GM18502 (cell line): ENCODE measurements at regions not wholly inside any gene's neighbourhood (a gene's known extent, or its start where the extent isn't known, plus 50 kb on each side); places are given as distances from the start of the nearest gene placed in this dataset.
A peak's percentile ranks its signal among the peaks of the same experiment; 100 is the strongest.

Experiments used
- ATAC-seq: cut with Tn5 transposase; IDR thresholded peaks from one replicate; pipeline ENCODE4 v1.9.1; 2021; ENCODE audit warnings: mild to moderate bottlenecking; ENCODE audit not compliant: unreplicated experiment, poor library complexity

DNA sequence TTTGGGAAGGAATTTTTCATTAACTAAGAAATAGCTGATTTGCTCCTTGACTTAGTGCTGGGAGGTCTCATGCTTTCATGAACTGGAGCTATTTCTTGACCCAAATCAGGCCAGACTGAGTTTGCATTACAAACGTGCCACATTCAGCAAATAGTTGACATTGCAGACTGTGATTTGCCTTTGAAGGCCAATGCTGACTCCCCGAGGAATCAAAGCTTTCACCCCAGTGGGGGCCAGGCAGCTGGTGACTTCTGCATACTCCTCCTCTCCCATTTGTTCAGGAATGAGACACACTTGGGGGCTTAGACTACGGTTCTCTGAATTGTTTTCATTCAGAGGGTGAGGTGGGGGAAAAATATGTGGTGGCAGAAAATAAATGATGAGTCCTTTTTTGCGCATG, 111.0 kb upstream of the JAZF1 start:
- ATAC-seq = no peak

DNA sequence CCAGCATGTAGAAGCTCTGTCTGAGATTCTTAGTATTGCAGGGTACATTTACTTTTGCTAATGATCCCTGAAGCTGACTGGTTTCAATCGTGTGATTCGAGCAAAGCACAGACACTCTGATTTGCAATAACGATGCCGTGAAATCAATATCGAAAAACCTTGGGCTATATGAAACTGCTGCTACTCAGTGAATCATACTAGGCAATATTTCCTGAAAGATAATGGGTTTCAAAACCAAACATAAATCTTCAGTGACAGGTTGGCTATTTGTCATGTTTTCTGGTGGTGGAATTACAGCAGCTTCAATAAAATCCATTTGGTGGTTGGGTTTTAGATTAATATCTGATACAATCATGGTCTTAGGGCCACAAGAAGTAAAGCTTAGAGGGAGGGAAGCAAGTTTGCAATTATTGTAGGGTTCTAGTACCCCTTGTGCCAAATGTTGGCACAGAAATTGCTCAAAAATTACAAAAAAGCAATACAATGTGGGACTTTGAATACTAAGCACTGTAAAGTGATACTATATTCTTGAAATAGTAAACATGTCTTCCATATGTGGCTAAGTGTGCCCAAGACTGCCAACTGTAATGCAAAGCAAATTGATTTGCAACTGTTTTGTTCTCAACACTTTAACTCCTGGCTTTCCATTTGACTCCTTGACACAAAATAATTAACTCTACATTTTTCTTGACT, 112.4 kb upstream of the JAZF1 start:
- ATAC-seq = no peak

DNA sequence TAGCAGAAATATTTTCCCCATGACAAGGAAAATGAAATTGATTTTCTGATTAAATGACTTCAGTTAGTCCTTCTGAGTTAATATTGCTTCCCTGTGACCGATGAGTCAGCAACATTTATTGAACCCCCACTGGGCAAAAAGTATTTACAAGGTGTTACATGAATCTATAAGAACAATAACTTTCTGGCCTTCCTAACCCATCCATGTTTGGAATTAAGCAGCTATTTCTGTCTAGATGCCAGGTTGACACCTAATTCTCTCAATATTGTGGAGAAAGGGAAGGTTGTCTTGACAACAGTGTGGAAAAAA, 112.9 kb upstream of the JAZF1 start:
- no peak for ATAC-seq

DNA sequence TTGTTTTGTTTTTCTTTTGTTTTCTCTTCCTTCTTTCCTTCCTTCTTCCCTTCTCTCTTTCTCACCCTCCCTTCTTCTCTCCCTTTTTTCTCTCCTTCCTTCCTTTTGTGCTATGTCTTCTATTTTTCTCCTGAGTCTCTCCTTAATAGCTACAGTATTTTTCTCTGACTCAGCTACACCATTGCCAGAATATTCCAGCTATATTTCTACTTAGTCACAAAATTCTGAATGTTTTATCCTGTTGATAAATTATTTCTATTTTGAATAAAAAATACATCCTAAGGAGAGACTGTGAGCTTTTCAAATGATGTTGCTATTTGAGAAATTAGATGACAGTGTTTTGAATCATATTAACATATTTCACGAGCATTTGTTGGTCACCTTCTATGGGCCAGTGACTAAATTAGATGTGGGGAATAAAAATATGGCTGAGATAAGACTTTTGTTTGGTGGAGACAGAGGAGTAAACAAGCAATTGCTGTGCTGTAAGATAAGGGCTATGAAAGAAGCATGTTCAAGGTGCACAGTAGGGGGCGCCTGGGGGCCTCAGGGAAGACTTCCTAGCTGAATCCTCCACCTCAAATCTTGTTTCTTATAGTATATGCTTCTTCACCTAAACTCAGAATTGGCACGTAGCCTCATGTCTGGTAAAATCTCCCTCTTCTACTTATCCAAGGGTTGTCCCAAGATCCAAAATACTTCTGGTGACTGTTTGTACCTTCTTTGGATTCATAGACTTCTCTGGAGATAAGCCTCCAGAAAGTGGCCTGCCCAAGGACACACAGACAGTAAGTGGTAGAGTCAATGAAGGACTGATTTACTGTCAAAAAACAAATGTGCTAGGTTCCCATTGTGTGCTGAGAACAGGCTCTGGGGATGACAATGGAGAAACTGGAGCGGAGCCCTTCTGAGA, 115.5 kb upstream of the CREB5 start:
- no peak for ATAC-seq

DNA sequence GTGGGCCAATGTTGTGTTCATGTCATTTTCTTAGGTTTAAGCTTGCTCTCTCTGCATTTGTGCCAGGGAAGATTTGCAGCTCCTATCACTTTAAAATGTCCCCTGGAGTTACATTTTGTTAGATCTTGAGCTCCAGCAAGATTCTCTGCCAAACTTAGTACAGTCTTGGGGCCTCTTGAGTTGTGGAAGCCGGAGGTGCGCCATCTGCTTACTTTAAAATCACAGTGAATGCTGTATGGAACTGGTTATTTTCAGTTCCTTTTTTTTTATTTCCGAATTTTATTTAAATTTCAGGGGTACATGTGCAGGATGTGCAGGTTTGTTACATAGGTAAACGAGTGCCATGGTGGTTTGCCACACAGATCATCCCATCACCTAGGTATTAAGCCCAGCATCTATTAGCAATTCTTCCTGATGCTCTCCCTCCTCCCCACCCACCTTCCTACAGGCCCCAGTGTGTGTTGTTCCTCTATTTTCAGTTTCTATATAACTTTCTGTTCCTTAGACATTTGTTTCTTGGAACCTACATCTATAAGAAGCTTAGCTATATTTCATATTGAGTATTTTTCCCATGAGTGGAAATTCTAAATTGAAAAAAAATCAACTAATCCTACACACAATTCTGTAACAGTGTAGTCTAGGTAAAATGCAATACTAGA, 114.4 kb upstream of the CREB5 start:
- ATAC-seq = peak; percentile 50

DNA sequence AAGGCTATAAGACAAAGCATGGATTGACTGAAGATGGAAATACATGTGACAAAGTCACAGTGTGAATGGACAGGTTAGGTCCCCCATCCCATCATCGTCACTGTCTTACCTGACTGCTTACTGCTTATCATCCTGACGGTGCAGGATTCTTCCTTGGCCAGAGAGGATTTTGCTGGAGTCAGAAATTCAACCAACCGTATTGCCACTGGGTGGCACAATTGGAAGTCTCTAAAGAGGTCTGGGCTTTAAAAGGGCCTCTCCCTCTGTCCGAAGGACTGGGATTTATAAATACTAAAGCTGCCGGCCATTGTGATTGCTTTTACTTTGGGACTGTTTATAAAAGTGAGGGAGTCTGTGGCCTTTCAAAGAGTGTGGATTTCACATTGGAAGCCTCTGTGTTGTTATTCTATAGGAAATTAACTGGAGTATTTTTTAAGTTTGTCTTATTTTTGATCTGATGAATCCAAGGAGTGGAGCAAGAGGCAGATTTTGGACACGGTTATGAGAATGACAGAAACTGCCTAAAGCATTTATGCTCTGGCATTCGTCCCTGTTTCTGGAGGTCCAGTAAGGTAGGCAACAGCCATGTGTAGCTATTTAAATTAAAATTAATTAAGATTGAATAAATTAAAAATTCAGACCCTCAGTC, 113.3 kb upstream of the CREB5 start:
- no peak for ATAC-seq

DNA sequence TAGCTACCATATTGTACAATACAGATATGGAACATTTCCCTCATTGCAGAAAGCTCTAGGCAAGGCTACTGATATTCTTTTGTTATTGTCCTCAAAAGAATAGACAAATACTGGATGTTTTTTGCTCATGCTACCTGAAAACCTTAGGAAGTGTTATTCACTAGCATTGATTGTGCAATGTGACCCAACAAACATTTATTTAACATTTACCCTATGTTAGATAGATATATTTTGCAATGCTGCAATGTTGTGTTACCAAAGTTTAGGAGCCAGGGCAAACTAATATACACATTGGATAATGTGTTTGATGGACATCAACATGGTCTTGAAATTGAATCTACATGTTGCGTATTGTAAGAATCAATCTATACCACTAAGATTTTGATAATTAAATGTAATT, 112.8 kb upstream of the CREB5 start:
- no peak for ATAC-seq

DNA sequence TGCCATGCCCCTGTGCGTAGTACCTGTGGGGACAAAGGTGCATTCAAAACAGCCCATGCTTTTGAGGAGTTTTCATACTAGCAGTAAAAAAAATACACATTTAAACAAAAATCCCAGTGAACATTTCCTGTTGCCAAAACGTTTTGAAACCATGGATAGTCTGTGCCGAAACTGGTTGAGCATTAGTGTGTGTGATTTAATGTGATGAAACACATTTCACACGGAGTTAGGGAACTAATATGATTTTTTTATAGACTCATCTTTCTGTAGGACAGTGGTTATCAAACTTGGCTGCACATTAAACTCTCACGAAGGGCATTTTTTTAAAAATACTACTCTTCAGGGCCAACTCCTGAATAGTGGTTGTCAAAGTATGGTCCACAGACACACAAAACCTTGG, 111.8 kb upstream of the CREB5 start:
- no peak for ATAC-seq

DNA sequence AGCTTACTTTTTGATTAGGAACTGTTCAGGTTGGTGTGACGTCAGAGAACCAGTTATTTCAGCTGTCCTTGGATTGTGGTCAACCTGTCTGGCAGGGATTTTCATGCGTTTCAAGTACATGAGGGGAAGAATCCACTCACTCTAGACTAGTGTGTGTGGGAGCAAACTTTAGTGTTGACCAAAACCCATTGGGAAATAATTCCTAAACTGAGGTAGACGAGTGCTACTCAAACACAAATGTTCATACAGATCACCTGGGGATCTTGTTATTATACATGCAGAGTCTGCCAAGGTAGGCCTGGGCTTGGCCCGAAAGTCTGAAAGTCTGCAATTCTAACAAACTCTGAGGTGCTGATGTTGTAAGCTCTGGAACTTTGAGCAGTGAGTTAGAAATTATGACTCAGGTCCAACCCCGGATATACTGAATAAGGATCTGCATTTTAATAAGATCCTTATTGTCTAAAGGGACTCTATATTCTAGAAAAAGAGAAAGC, 111.1 kb upstream of the CREB5 start:
- no peak for ATAC-seq

DNA sequence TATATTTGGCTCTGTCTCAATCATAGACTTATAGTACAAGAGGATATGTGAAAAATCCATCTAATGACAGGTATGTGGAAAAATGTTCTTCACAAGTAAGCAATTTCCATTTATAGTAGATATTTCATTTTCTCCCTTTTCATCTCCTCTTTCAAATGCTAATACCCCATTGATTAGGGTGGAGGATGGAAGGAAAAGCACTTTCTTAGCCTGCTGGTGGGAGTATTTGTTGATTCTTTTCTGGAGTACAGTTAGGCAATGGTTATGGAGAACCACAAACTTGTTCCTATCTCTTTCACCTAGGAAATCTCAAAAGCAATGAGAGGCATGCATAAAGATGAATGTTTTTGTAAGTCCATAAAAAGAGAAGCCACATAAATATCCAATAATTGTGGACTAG, 108.0 kb upstream of the CREB5 start:
- ATAC-seq = no peak

DNA sequence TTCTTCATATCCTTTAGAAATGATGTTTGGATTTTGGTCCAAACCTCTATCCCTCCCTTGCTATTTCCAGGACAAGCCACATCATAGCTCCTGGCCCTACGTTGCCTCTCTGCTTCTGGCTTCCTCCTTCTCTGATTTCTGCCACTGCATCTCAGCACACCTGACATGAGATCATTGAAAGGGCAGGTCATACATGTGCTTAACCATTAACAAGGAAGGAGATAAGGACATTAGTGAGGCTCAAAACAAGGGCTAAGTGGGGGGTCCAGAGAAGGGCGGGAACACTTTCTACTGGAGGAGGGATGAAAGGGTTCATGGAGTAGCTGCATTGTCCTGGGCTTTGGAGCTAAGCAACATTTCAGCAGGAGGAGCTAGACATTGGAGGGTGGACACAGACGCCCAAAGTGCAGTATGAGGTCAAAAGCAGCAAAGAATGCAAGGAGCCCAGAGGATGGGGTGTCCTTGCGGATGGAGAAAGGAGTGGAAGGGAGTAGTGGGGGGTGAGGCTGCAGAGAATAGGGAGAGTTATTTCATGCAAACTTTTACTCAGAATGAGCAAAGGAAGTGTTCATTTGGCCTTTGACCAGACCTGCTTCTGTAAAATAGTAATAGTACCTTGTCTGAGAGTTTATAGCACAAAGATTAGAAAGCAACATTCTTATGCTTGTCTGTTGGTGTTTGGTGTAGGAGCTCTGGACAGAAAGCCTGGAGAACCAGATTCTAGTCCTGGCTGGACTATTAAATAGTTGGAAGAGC, 102.4 kb upstream of the CREB5 start:
- ATAC-seq = no peak

DNA sequence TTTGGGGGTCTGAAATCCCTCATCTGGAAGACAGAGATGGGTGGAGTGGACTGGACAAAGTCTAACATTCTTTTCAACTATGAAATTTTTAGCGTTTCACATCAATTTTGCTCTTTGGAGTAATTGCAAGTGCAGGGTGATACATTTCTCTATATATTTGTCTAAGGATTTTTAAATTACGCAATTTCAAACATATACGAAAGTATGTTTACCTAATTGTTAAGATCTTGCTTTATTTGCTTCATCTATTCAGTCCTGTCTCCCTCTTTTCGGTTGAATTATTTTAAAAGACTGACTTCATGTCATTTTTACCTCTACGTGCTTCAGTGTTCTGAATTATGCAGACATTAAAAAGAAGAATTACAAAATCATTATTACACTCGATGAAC, 101.9 kb upstream of the CREB5 start:
- no peak for ATAC-seq

DNA sequence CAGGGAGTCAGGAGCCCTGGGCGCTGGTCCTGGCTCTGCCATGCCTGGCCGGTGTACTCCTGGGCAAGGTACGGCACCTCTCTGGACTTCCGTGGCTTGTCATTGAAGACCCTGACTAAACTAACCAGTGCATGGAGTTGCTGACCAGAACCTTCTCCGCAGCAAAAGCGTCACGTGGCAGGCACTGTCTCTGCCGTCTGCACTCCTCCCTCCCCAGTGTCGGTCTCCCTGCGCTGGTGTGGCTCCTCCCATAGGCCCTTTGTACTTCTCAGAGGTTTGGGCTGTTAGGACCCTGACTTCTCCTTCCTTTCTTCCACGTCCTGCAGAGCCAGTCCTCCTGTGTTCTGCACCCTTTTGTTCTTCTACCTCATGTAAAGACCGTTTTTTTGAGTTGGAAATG, 100.6 kb upstream of the CREB5 start:
- no peak for ATAC-seq

DNA sequence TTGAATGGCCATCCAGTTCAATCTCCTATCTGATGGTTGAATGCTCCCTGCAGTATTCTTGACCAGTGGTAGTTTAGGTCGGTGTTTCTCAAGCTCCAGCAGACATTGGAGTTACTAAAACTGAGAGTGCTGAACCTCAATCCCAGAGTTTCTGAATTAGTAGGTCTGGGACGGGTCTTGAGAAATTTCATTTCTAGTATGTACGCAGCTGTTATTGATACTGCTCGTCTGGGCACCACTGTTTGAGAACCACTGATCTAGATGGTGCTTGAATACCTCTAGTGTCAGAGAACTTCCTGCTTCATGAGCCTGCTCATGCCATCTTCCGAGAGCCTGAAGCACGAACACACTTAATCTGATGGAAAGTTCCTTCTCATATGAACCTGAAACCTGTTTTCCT, 99.4 kb upstream of the CREB5 start:
- no peak for ATAC-seq

DNA sequence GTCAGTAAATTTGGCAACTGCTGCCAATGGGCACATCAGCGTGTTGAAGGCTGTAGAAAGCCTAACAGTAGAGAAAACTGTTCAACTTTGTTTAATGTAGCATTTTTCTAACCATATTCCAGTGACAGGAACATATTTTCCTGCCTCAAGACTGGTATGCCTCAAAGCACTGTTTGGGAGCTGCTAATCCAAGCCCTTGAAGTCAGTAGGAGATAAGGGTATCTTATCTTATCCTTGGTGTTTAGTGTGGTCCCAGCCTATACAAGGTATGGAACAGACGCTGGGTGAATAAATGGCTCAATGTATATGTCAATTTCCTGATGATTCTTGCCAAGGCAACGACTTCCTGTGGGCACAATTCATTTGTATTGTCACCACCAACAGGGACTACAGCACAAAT, 97.5 kb upstream of the CREB5 start:
- ATAC-seq = no peak

DNA sequence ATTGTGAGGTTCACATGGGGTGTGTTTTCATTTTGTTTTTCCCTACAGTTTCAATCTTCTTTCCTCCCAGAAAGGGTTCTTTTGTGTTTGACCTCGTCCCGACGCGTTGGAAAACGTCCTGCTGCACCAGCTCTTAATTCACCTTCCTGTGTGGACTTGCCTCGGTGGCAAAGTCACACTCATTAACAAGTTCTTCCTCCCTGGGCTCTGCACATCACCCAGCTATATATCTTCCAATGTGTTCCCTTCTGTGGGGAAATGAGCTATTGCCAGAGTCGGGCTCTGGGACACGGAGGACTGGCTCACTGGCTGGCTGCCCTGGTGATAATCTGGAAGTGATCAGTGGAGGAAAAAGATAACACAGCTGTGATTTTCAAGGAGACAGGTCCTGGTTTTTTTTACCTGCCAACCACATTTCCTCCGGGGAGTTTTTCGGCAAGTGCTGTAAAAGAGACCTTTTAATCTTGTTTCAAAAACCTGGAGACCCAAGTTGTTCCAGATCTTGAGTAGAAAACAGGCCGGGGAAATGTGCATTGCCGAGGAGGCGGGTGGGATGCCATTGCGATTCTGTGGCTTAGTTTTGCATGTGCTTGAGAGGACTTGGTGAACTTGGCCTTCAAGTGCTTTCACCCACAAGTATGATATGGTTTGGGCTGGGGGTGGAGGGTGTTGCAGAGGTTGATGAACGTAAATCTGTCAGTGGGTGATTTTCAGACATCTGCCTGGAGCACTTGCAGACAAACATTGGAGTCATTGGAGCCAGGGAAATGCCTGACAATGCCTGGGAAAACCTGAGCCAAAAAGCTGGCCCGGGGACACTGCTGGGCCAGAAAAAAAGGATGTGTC, 96.5 kb upstream of the CREB5 start:
- ATAC-seq = no peak

DNA sequence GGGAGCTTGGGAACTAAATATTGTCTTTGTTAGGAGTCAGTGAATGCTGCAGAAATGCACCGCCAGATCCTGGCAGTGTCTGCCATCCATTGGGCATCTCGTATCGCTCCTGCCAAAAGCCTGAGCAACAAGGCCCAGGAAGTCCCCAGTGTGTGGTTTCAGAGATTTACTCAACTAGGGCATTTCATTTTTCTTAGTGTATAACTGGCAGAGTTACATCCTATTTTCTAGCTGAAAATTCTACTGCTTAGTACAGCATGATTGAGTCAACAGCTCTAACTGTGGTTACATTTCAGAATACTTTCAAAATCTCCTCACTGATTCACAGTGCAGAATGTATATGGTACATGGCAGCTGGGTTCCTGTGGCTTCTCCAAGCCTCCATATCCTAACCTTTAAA, 95.8 kb upstream of the CREB5 start:
- no peak for ATAC-seq

DNA sequence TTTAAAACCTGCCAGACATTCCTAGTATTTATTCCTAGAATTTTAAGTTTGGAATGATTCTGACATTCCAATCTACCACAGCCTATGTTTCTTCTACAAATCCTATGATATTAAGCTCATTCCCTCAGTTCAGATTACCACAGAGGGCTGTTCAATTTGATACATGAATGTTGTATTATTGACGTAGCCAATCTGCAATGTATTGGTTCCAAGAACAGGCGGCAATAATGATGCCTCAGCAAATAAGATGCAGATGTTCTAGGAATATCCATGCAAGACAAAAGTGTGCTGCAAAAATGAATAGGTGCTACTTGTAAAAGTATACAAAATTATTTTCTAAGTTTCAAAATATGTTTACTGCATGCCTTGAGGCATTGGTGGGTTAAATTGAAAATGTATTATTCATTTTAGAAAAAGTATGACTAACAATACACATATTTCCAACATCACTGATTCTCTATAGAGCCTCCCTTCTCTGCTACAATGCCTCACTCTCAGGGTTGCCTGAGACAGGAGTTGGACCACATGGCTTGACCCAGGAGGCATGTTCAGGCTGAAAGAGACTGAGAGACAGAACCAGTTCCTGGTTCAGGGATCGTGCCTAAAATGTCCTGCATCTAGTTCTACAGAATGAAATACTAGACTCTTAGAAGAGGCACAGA, 94.1 kb upstream of the CREB5 start:
- ATAC-seq = no peak

DNA sequence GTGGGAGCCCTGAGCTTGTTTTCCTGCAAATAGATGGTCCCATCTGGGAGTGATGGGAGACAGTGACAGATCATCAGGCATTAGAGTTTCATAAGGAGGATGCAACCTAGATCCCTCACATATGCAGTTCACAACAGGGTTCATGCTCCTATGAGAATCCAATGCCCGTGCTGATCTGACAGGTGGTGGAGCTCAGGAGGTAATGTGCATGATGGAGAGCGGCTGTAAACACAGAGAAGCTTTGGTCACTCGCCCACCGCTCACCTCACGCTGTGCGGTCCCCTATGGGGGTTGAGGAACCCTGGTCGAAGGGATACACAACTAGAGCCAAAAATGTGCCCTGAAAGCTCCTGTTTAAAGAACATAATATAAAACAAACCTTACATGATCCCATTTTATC, 88.5 kb upstream of the CREB5 start:
- ATAC-seq = no peak
